HG02852 (cell line): ENCODE measurements at regions not wholly inside any gene's neighbourhood (a gene's known extent, or its start where the extent isn't known, plus 50 kb on each side); places are given as distances from the start of the nearest gene placed in this dataset.
A peak's percentile ranks its signal among the peaks of the same experiment; 100 is the strongest.

Experiments
- ATAC-seq: cut with Tn5 transposase; IDR thresholded peaks from one replicate; pipeline ENCODE4 v1.9.1; 2021; ENCODE audit warnings: mild to moderate bottlenecking, moderate library complexity; ENCODE audit not compliant: unreplicated experiment

- no peak for ATAC-seq
Measured at GRCh38 chr12:93279565-93280412, 97.9 kb upstream of the NUDT4 start.

DNA sequence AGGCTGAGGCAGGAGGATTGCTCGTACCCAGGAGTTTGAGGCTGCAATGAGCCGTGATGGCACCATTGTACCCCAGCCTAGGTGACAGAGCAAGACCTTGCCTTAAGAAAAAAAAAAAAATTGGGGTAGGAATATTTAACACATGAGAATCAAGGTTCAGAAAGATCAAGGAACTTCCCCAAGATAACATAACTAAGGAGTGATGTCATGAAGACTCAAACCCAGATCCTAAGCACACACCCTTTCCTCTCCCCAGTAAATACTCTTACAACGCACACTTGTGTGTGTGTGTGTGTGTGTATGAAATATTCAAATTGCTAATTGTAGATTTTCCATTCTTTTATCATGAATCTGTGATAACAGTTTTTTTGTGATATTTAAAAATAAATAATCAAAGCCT, 90.6 kb upstream of the NUDT4 start:
- ATAC-seq: no peak

GRCh38 chr12:93288626-93289025, 89.1 kb upstream of the NUDT4 start:
- no peak for ATAC-seq

DNA sequence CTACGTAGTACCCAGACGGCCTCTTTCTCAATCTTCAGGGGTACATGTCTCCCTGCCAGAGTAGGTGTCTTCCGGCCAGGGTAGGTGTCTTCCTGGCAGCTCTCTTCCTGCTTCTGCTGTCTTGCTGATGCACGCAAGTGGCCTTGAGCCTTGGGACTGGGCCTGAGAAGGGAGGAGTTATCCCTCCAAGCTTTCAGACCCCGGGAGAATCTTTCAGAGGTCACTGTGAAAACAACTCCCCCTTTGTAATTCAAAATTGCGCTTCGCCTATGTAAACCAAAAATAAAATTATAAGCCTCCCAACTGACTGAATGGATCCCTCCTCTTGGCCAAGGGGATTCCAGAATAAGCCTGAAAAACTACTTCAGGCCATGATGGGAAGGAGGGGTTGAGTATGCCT, 87.3 kb upstream of the NUDT4 start:
- ATAC-seq: no peak

GRCh38 chr12:93292213-93292612, 85.5 kb upstream of the NUDT4 start:
- ATAC-seq: no peak

- no peak for ATAC-seq
Measured at GRCh38 chr12:93292731-93293566, 84.8 kb upstream of the NUDT4 start.

GRCh38 chr12:93297032-93297431, 80.7 kb upstream of the NUDT4 start:
- peak; percentile 84 for ATAC-seq

DNA sequence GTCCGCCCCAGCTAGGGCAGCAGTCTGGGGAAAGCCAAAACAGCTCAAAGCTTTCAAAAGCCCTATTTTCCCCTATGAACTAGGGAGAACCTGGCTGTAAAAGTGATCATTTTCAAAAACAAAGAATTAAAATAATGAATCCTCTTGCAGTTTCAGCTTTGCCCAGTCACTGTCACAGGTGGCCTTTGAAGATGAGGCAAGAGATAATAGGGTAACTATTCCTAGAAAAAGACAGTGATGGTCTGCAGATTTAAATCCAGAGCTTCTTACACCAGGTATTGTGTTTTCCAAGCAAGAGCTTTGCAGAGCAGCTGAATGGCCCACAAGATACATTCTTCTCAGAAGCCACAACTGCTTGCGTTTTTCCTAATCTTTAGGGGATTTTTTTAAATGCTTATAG, 80.2 kb upstream of the NUDT4 start:
- peak; percentile 2 for ATAC-seq

- ATAC-seq: no peak
Measured at GRCh38 chr12:93299262-93299846, 78.4 kb upstream of the NUDT4 start.

GRCh38 chr12:93300611-93301021, 77.1 kb upstream of the NUDT4 start:
- no peak for ATAC-seq

DNA sequence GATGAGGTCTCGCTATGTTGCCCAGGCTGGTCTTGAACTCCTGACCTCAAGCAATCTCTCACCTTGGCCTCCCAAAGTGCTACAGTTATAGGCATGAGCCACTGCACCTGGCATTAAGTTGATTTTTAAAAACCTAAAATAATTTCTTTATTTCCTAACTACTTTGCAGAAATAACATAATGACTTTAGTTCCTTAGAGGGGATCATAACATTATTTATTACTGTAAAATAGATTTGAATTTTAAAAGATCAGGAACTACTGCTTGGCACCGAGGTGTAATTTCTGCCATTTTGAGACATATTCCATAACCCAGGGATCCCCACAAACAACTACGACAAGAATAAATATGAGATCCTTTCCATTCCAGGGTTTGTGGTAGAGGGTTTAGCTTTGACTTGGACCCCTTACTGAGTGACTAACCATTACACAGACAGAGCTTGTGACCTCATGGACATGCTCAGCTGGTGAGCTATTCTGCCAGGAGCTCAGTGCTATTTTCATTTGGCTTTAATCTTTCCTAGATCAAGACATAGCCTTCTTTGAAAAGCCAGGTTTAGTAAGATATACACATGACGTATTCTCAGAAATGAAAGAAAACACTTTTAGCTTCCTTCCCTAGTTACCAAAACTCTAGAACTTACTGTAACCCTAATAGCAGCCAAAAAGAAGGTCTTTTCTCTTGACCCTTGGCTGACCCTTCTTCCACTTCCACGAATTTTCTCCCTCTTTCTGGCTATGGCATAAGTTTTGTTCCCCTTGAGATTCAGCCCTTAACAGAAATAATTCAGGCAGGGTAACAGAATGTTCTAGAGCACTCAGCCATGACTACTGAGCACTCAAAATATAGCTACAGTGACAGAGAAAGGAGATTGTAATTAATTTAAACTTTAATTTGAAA, 75.1 kb upstream of the NUDT4 start:
- no peak for ATAC-seq

DNA sequence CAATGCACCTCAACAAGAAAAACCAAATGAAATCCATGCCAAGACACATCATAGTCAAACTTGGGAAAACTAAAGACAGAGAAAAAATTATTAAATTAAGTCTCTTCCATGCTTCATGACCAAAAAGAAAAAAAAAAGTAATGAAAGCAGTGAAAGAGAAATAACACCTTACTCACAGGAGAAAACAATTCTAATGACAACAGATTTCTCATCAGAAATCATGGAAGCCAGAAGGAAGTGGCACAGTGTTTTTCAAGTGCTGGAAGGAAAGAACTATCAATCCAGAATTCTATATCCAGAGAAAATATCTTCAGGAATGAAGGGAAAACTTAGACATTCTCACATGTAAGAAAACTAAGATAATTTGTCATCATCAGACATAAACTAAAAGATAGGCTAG, 71.1 kb upstream of the NUDT4 start:
- no peak for ATAC-seq

DNA sequence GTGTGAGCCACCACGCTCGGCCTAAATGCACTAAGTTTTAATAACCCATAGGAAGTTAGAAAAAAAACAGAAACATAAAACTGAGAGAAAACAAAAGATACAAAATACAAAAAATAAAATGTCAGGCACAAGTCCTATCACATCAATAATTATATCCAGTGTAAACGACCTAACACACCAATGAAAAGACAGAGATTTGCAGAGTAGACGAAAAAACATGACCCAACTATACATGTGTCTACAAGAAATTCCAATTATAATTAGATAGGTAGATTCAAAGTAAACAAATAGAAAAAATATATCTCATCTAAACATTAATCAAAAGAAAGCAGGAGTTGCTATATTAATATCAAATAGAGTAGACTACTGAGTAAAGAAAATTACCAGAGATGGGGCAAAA, 69.4 kb upstream of the NUDT4 start:
- ATAC-seq: no peak

DNA sequence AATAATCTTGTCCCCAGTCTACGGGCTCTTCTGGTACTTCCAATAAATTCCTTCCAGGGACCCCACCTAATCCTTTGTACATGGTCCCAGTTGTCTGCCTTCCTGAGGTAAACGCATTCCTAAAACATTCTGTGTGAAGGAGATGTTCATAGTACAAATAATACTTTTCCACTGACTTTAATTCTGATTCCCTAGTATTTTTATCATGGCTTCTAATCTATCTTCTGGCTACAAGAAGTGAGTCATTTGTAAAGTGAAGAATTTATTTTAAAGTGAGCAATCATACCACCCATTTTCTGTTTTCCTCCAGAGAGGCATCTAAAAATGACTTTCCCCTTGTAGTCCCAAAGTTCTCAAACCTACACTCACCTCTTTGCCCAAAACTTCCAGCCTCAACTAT, 65.9 kb upstream of the NUDT4 start:
- ATAC-seq: no peak

GRCh38 chr12:93314177-93314497, 63.6 kb upstream of the NUDT4 start:
- ATAC-seq: no peak

DNA sequence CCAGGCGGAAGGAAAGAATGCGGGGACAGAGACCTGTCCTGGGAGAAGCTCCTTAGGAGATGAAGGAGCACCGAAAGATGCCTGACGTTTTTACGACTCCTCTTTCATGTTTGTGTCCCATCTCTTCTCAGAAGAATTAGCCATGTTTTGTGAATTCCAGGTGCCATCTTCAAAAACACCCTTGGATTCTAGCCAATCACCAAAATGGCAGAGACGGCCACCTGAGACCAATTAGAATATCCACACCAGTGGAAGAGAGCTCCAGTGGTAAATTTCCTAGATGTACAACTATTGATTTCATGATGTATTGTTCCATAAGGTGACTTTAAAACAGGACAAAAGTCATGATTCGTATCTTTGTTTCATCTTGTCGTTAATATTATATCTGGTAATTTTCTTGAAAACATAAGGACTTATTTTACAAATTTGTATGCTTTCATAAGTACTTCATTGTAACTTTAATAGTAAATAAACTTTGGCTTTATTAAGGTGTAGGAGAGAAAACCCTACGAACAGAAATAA, 62.3 kb upstream of the NUDT4 start:
- ATAC-seq: no peak

DNA sequence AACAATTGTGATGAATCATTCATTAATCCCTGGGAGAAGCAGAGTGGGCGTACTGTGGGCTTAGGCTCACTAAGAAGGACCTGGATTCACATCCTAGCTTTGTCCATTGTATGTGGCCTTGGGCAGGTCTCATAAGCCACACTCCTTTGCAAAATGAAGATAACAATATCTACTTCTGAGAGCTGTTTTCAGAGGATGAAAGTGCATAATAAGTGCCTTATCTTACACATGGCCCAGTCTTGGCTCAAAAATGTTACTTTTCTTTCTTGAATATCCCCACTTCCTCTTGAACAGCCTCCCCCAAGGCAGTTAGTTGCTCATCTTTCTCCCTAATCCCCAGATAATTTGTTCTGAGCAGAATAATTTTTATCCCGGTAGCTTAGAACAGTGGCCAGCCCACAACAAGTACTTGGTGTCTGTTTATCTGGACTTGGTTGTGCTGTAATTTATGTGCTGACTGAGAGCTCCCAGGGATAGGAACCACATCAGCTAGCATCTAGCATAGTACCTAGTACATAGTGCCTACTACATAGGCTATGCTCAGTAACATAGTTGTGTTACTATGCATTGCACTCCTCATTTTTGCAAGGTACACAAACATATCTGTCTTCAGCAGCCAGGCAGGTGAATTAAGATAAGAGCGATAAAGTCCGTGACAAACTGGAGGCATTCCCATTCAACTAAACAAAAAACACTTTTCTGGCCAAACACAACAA, 61.7 kb upstream of the NUDT4 start:
- no peak for ATAC-seq

DNA sequence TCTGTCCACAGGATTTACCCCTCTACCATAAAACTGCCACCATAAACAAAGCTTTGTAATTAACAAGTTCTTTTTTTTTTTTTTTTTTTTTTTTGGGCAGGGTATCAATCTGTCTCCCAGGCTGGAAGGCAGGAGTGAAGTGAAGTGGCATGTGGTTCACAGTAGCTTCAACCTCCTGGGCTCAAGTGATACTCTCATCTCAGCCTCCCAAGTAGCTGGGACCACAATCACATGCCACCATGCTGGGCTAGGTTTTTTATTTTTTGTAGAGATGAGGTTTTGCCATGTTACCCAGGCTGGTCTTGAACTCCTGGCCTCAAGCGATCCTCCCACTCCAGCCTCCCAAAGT, 61.1 kb upstream of the NUDT4 start:
- ATAC-seq: no peak

DNA sequence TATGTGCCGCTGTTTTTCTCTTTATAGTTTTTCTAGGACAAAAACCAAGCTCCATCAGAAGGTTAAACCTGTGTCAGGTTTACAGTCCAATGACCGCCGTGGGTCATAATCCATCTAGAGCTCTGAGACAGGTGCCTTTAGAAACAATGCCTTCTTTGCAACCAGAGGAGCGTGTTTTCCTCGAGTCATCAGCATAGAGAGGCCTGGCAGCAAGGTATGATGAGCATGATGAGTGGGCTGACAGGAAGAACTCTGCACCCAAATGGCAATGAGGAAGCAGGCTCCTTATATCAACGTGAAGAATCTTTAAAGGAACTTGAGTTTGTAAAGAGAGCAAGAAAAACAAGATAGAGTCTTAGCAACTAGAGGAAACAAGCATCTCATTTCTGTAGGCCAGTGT, 60.5 kb upstream of the NUDT4 start:
- ATAC-seq: no peak
